ENCODE measurements at regions not wholly inside any gene's neighbourhood (a gene's known extent, or its start where the extent isn't known, plus 50 kb on each side); places are given as distances from the start of the nearest gene placed in this dataset.

DNA sequence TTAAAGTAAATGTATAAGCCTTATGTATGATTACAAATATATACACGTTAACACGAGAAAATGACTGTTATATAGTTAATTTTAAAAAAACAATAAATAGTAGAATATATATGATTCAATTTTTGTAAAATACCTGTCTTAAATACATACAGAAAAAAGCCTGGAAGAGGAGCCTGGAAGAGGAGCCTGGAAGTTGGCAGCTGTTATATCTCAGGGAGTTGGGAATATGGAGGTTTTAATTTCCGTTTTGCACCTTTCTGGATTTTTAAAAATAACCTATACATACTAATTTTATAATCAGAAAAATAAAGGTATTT lies 111.6 kb downstream of the WT1 start:
- no peak for DNase-seq

GRCh38 chr11:32325187-32325586 lies 110.2 kb downstream of the WT1 start:
- DNase-seq = no peak

DNA sequence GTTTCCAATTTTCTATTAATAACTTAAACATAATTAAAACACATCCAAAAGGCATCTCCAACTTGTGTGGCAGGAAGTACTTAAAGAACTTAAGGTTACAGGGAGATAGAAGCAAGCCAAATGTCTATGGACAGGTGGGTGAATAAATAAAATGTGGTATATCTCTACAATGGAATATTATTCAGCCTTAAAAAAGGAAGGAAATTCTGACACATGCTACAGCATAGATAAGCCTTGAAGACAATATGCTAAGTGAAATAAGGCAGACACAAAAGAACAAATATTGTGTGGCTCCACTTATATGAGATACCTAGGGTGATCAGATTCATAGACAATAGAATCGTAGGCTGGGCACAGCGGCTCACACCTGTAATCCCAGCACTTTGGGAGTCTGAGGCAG lies 109.6 kb downstream of the WT1 start:
- no peak for DNase-seq

DNA sequence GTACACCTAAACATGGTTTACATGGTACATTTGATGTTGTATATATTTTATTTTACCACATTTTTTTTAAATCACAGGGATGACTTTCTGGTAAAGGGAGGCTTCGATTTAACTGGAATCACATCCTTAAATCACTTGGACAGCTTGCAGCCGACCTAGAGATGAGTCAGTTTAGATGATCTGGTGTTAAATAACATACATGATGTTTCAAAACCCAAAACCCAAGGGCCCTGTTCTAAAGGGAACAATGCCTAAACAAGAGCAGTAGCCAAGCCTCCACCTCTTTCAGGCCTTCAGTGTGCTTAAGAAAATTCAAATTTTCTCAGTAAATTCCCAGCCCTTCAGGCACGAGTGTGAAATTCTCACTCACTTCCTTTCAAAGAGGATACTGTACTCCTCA lies 108.8 kb downstream of the WT1 start:
- no peak for DNase-seq

- no peak for DNase-seq
Measured at GRCh38 chr11:32328392-32328791, 106.9 kb downstream of the WT1 start.

- no peak for DNase-seq
Measured at GRCh38 chr11:32331098-32331497, 104.2 kb downstream of the WT1 start.

- DNase-seq = no peak
Measured at GRCh38 chr11:32331792-32332191, 103.5 kb downstream of the WT1 start.

DNA sequence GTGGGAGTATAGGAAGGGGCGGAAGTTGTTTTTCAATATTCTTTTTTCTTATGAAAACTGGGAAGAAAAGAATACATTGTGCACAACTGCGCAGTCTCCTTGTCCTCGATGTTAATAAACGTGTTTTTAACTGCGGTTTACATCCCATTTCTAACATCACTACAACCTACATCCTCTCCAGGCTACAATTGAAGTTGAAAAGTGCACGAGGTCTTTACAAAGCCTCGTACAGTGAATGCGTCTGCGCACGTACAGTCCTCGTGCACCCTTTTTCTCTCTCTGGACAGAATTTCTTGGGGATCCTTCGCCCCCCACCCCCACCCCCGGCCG lies 102.4 kb downstream of the WT1 start:
- no peak for DNase-seq

- peak in 1 of 2 donors; percentile 3 for DNase-seq
Measured at GRCh38 chr11:32333320-32333991, 101.9 kb downstream of the WT1 start.

DNA sequence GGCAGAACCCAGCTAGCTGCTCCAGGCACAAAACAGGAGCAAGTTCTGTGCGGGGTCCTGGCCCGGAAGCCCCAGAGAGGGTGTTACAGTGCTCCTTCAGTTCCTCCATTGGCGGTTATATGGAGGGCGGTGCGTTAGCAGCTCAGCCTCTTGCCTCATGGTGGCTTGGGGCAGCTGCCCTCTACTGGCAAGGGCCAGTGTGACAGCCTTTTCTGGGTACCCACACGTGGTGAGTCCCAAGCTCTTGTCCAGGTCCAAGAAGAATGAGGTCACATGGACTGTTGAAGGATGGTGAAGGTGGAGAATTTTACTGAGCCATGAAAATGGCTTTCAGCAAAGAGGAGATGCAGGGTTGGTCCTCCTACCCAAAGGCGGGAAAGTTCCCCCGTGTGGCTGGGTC lies 100.5 kb downstream of the WT1 start:
- peak in 1 of 2 donors; percentile 3 for DNase-seq
